HCT116 (cell line): ENCODE measurements at regions not wholly inside any gene's neighbourhood (a gene's known extent, or its start where the extent isn't known, plus 50 kb on each side); places are given as distances from the start of the nearest gene placed in this dataset.

Source experiments
- ATAC-seq: fragments of 200-7000 bp; cut with Tn5 transposase; 2 replicates; pipeline ENCODE4 v1.9.1; 2020; ENCODE audit warnings: mild to moderate bottlenecking, moderate library complexity
- BruUV-seq: library from RNA; stranded (reverse); fragments of 400-500 nt; replicated peaks from 2 replicates; lab custom pipeline; 2021; lab: Mats Ljungman, UMichigan
- CTCF ChIA-PET: fragments of 300-600 bp; sonication (Branson Sonifier 250); formaldehyde crosslinking; loops from one replicate; lab custom pipeline; 2021; ENCODE audit warnings: antibody characterized with exemption; lab: Charles Lee
- POLR2A ChIA-PET: fragments of 300-600, 350-600 bp; sonication (Branson Sonifier 250); formaldehyde crosslinking; loops from one replicate; lab custom pipeline; 2021; ENCODE audit warnings: antibody characterized with exemption; lab: Charles Lee
- RAD21 ChIA-PET, 2 experiments: fragments of 300-600 bp; sonication (Branson Sonifier 250); formaldehyde crosslinking; loops; one replicate each; lab custom pipeline; 2023; ENCODE audit warnings: low total read pairs in 2 of 2; ENCODE audit not compliant: uncharacterized antibody in 2 of 2, unreplicated experiment in 2 of 2, low non-redundant PET in 1 of 2; lab: Charles Lee
- DNase-seq: peaks from one replicate; pipeline ENCODE4 v3.0.0-alpha.2; 2010; ENCODE audit warnings: low read depth, low spot score
- H2AFZ ChIP-seq: fragments of 200-600 bp; shearing (Covaris generic), sonication (generic); 2 replicates; pipeline ENCODE4 v1.6.1; 2017; ENCODE audit warnings: low read depth, mixed run types, mixed read lengths, antibody characterized with exemption, low read length; ENCODE audit not compliant: poor library complexity, severe bottlenecking
- H3K27ac ChIP-seq: 2 replicates; pipeline ENCODE4 v1.5.1; 2012; ENCODE audit warnings: low read depth, low read length
- H3K27me3 ChIP-seq: fragments of 200-600 bp; sonication (generic); 2 replicates; pipeline ENCODE4 v1.6.1; 2016; ENCODE audit warnings: mixed run types, low read length, mixed read lengths; ENCODE audit not compliant: insufficient read depth
- H3K36me3 ChIP-seq, 2 experiments: fragments of 200-500 bp in 1 of 2; fragments of 200-600 bp in 1 of 2; sonication (Bioruptor generic) in 1 of 2; sonication (generic) in 1 of 2; 2 replicates each; pipeline versions ENCODE4 v1.5.1 to v1.6.1; 2014 to 2016; ENCODE audit warnings: low read length in 2 of 2, inconsistent platforms in 1 of 2, mixed read lengths in 1 of 2, mixed run types in 1 of 2; ENCODE audit not compliant: insufficient read depth in 2 of 2, control insufficient read depth in 1 of 2
- H3K4me1 ChIP-seq, 2 experiments: fragments of 200-600 bp in 1 of 2; sonication (generic) in 1 of 2; 2 replicates each; pipeline versions ENCODE4 v1.5.1 to v1.6.1; 2012 to 2017; ENCODE audit warnings: low read length in 2 of 2, inconsistent platforms in 1 of 2, mild to moderate bottlenecking in 1 of 2, mixed read lengths in 1 of 2, mixed run types in 1 of 2, moderate library complexity in 1 of 2; ENCODE audit not compliant: insufficient read depth in 2 of 2, control insufficient read depth in 1 of 2
- H3K4me2 ChIP-seq: fragments of 200-600 bp; sonication (generic); 2 replicates; pipeline ENCODE4 v1.6.1; 2017; ENCODE audit warnings: mixed run types, low read length, mixed read lengths
- H3K4me3 ChIP-seq, 2 experiments: fragments of 200-600 bp in 1 of 2; sonication (generic) in 1 of 2; replicated peaks in 1 of 2; 2 replicates each; pipeline ENCODE4 v1.5.1; 2011 to 2016; ENCODE audit warnings: low read length in 2 of 2, control low read depth in 1 of 2, low read depth in 1 of 2, mild to moderate bottlenecking in 1 of 2, mixed read lengths in 1 of 2, mixed run types in 1 of 2
- H3K79me2 ChIP-seq: fragments of 200-600 bp; sonication (generic); 2 replicates; pipeline ENCODE4 v1.6.1; 2017; ENCODE audit warnings: mild to moderate bottlenecking, mixed run types, low read length, moderate library complexity, mixed read lengths; ENCODE audit not compliant: insufficient read depth
- H3K9ac ChIP-seq: fragments of 200-600 bp; sonication (generic); 2 replicates; pipeline ENCODE4 v1.6.1; 2016; ENCODE audit warnings: low read length, mixed read lengths
- H3K9me2 ChIP-seq: fragments of 200-600 bp; sonication (generic), shearing (Covaris generic); 2 replicates; pipeline ENCODE4 v1.6.1; 2017; ENCODE audit warnings: mixed run types, mild to moderate bottlenecking, moderate library complexity; ENCODE audit not compliant: insufficient read depth
- H3K9me3 ChIP-seq, 2 experiments: fragments of 200-500 bp in 1 of 2; fragments of 200-600 bp in 1 of 2; sonication (Bioruptor generic) in 1 of 2; sonication (generic) in 1 of 2; 2 replicates each; pipeline ENCODE4 v1.6.1; 2014 to 2017; ENCODE audit warnings: low read length in 2 of 2, mixed read lengths in 2 of 2, inconsistent platforms in 1 of 2, low read depth in 1 of 2, mild to moderate bottlenecking in 1 of 2, mixed run types in 1 of 2, moderate library complexity in 1 of 2; ENCODE audit not compliant: control insufficient read depth in 1 of 2, insufficient read depth in 1 of 2
- H4K20me1 ChIP-seq: fragments of 200-600 bp; sonication (generic), shearing (Covaris generic); 2 replicates; pipeline ENCODE4 v1.6.1; 2017; ENCODE audit warnings: mixed run types, mild to moderate bottlenecking, moderate library complexity; ENCODE audit not compliant: insufficient read depth
- ATF3 ChIP-seq: IDR thresholded peaks from 2 replicates; pipeline ENCODE4 v1.6.1; 2012
- CBX3 ChIP-seq: IDR thresholded peaks from 2 replicates; pipeline ENCODE4 v1.6.1; 2012; ENCODE audit warnings: low read depth
- CEBPB ChIP-seq: IDR thresholded peaks from 2 replicates; pipeline ENCODE4 v1.6.1; 2012; ENCODE audit warnings: low read depth
- CTCF ChIP-seq, 3 experiments: fragments of 200-600 bp in 1 of 3; sonication (generic) in 1 of 3; IDR thresholded peaks in 2 of 3; conservative IDR thresholded peaks in 1 of 3; 2 replicates each; pipeline ENCODE4 v1.5.1; 2012 to 2017; ENCODE audit warnings: low read depth in 2 of 3, low read length in 2 of 3, antibody characterized with exemption in 1 of 3, borderline replicate concordance in 1 of 3, control low read depth in 1 of 3, mild to moderate bottlenecking in 1 of 3, mixed read lengths in 1 of 3, mixed run types in 1 of 3, moderate library complexity in 1 of 3; ENCODE audit not compliant: insufficient read depth in 1 of 3
- EGR1 ChIP-seq: IDR thresholded peaks from 2 replicates; pipeline ENCODE4 v1.6.1; 2012; ENCODE audit warnings: low read depth
- ELF1 ChIP-seq: IDR thresholded peaks from 2 replicates; pipeline ENCODE4 v1.6.1; 2012; ENCODE audit warnings: low read depth, borderline replicate concordance
- EZH2 ChIP-seq: fragments of 200-600 bp; sonication (generic); IDR thresholded peaks from 2 replicates; pipeline ENCODE4 v1.6.1; 2017; ENCODE audit warnings: antibody characterized with exemption, mixed run types
- EZH2phosphoT487 ChIP-seq: fragments of 200-600 bp; IDR thresholded peaks from 2 replicates; pipeline ENCODE4 v1.6.1; 2018; ENCODE audit warnings: antibody characterized with exemption, borderline replicate concordance
- JUND ChIP-seq: IDR thresholded peaks from 2 replicates; pipeline ENCODE4 v1.6.1; 2012
- RAD21 ChIP-seq: IDR thresholded peaks from 2 replicates; pipeline ENCODE4 v1.6.1; 2012; ENCODE audit warnings: low read depth, mild to moderate bottlenecking
- SIN3A ChIP-seq: IDR thresholded peaks from 2 replicates; pipeline ENCODE4 v1.6.1; 2012; ENCODE audit warnings: low read depth
- SP1 ChIP-seq: IDR thresholded peaks from 2 replicates; pipeline ENCODE4 v1.6.1; 2012; ENCODE audit warnings: low read depth
- YY1 ChIP-seq: IDR thresholded peaks from 2 replicates; pipeline ENCODE4 v1.6.1; 2011; ENCODE audit warnings: low read length, low read depth, moderate library complexity, mild to moderate bottlenecking; ENCODE audit not compliant: insufficient replicate concordance; ENCODE audit errors: extremely low read depth
- ZFX ChIP-seq: fragments of 450-650 bp; IDR thresholded peaks from 2 replicates; pipeline ENCODE4 v1.6.1; 2017
- ZNF274 ChIP-seq: fragments of 200-500 bp; sonication (Bioruptor generic); IDR thresholded peaks from 2 replicates; pipeline ENCODE4 v1.6.1; 2014; ENCODE audit warnings: mild to moderate bottlenecking, low read depth, low read length, inconsistent platforms
- intact Hi-C: fragments of 100-400 bp; cut with micrococcal nuclease; formaldehyde crosslinking; loops from 2 replicates; pipeline ENCODE4 v1.10.0; 2022

- BruUV-seq, result no TSS peak
- TF ChIP-seq EGR1 (no peak), ELF1 (no peak)
- no peak for DNase-seq
- no peak for ATAC-seq
- no peaks in the 10 kb centered on the region for H3K9me2 ChIP-seq
- intact Hi-C loops, result no loop called here
- H3K4me2 ChIP-seq, result no peak overlapping the region
- H3K9me3 ChIP-seq, result no peaks in the 10 kb centered on the region
- no peak overlapping the region for H3K9ac ChIP-seq
- H2AFZ ChIP-seq, result no peak overlapping the region
- H3K27me3 ChIP-seq, result no peaks in the 10 kb centered on the region
- no peak overlapping the region for H3K4me3 ChIP-seq
- no peak overlapping the region for H3K27ac ChIP-seq
- ChIA-PET CTCF (no interaction called here), RAD21 (no interaction called here), POLR2A (no interaction called here)
- no peaks in the 10 kb centered on the region for H3K79me2 ChIP-seq
- H3K36me3 ChIP-seq, result no peaks in the 10 kb centered on the region
- H4K20me1 ChIP-seq, result no peaks in the 10 kb centered on the region
- no peaks in the 10 kb centered on the region for H3K4me1 ChIP-seq
Measured at GRCh38 chr1:55610203-55610602, 395.0 kb upstream of the USP24 start.

GRCh38 chr1:55609630-55610029, 394.5 kb upstream of the USP24 start:
- no peaks in the 10 kb centered on the region for H4K20me1 ChIP-seq
- no peak overlapping the region for H3K9ac ChIP-seq
- no peaks in the 10 kb centered on the region for H3K79me2 ChIP-seq
- H3K4me3 ChIP-seq, result no peak overlapping the region
- H3K9me3 ChIP-seq, result no peaks in the 10 kb centered on the region
- ChIA-PET CTCF (no interaction called here), RAD21 (no interaction called here), POLR2A (no interaction called here)
- no peaks in the 10 kb centered on the region for H3K4me1 ChIP-seq
- ATAC-seq (no peak), DNase-seq (no peak)
- intact Hi-C loops, result no loop called here
- no peak overlapping the region for H3K4me2 ChIP-seq
- H3K27me3 ChIP-seq, result no peaks in the 10 kb centered on the region
- no peaks in the 10 kb centered on the region for H3K36me3 ChIP-seq
- no peaks in the 10 kb centered on the region for H3K9me2 ChIP-seq
- no peak overlapping the region for H3K27ac ChIP-seq
- no peak overlapping the region for H2AFZ ChIP-seq
- TF ChIP-seq ZFX, result no peak
- no peak for TF ChIP-seq ELF1
- no peak for TF ChIP-seq JUND
- TF ChIP-seq YY1, result no peak
- TF ChIP-seq CBX3, result no peak
- TF ChIP-seq CTCF (IDR thresholded peaks at IDR 0.05 in 2 of 3, conservative IDR thresholded peaks at IDR 0.05 in 1 of 3; ENCODE audit: borderline replicate concordance in 1 of 3, insufficient read depth in 1 of 3, low read depth in 2 of 3, low read length in 2 of 3), result no peak
- TF ChIP-seq SIN3A, result no peak
- TF ChIP-seq ATF3, result no peak
- no peak for TF ChIP-seq CEBPB
- TF ChIP-seq EZH2, result no peak
- no peak for TF ChIP-seq RAD21
- no peak for TF ChIP-seq SP1
- no peak for TF ChIP-seq EZH2phosphoT487
- no peak for TF ChIP-seq ZNF274
- TF ChIP-seq EGR1, result no peak
- BruUV-seq, result no TSS peak
